ENCODE measurements at regions not wholly inside any gene's neighbourhood (a gene's known extent, or its start where the extent isn't known, plus 50 kb on each side); places are given as distances from the start of the nearest gene placed in this dataset.

- intact Hi-C loops (cut with DNase I; ENCODE audit: low total_unique reads): no loop called here
Measured at GRCh38 chr13:70732611-70733010, 624.4 kb upstream of the KLHL1 start.

GRCh38 chr13:70729369-70729768 is 621.1 kb upstream of the KLHL1 start:
- intact Hi-C loops (cut with DNase I; ENCODE audit: low total_unique reads) (no loop called here), in situ Hi-C loops (cut with MboI; ENCODE audit: low pct_ligation_motif_present in 1 of 4, low pct_unique_long_range_greater_than_20kb in 1 of 4, low sequenced_read_pairs in 3 of 4) (no loop called here)
- 58 to 94% methylated on average over 2 of the region's 2 CpGs for WGBS, 2 donors (ENCODE audit: low coverage in 1 of 2)
- TF ChIP-seq POLR2A (IDR thresholded peaks at IDR 0.05): no peak
- no peak for TF ChIP-seq EP300 (IDR thresholded peaks at IDR 0.05; ENCODE audit: low read depth)
- TF ChIP-seq POLR2AphosphoS5 (IDR thresholded peaks at IDR 0.05): no peak
- no peaks in the 10 kb centered on the region for H3K27me3 ChIP-seq
- DNase-seq: no peak
- no peaks in the 10 kb centered on the region for H3K4me1 ChIP-seq
- no peaks in the 10 kb centered on the region for H3K36me3 ChIP-seq
- no peak overlapping the region for H3K27ac ChIP-seq
- H3K4me3 ChIP-seq: no peak overlapping the region
- no peaks in the 10 kb centered on the region for H3K9me3 ChIP-seq

More at GRCh38 chr13:70732611-70733010, 624.4 kb upstream of the KLHL1 start:
- 0 to 43% methylated on average over 1 to 2 of the region's 2 CpGs for WGBS, 2 donors (ENCODE audit: low coverage in 1 of 2)
- H3K9me3 ChIP-seq: no peaks in the 10 kb centered on the region
- no peak overlapping the region for H3K4me3 ChIP-seq
- H3K27ac ChIP-seq: no peak overlapping the region
- in situ Hi-C loops (cut with MboI; ENCODE audit: low pct_ligation_motif_present in 1 of 4, low pct_unique_long_range_greater_than_20kb in 1 of 4, low sequenced_read_pairs in 3 of 4): no loop called here
- H3K4me1 ChIP-seq: no peaks in the 10 kb centered on the region
- TF ChIP-seq CTCF (IDR thresholded peaks at IDR 0.05) (no peak), POLR2A (IDR thresholded peaks at IDR 0.05) (no peak), EP300 (IDR thresholded peaks at IDR 0.05; ENCODE audit: low read depth) (no peak), POLR2AphosphoS5 (IDR thresholded peaks at IDR 0.05) (no peak)
- no peaks in the 10 kb centered on the region for H3K27me3 ChIP-seq
- no peaks in the 10 kb centered on the region for H3K36me3 ChIP-seq
- DNase-seq: no peak

GRCh38 chr13:70723732-70724131 is 615.5 kb upstream of the KLHL1 start:
- no peak overlapping the region for H3K4me3 ChIP-seq
- no peaks in the 10 kb centered on the region for H3K9me3 ChIP-seq
- H3K27me3 ChIP-seq: no peaks in the 10 kb centered on the region
- H3K4me1 ChIP-seq: no peaks in the 10 kb centered on the region
- no peak for DNase-seq
- H3K27ac ChIP-seq: no peak overlapping the region
- intact Hi-C loops (cut with DNase I; ENCODE audit: low total_unique reads): no loop called here
- 53 to 64% methylated on average over 1 of the region's 1 CpG for WGBS, 2 donors (ENCODE audit: low coverage in 1 of 2)
- no peaks in the 10 kb centered on the region for H3K36me3 ChIP-seq
- in situ Hi-C loops (cut with MboI; ENCODE audit: low pct_ligation_motif_present in 1 of 4, low pct_unique_long_range_greater_than_20kb in 1 of 4, low sequenced_read_pairs in 3 of 4): no loop called here
- TF ChIP-seq POLR2A (IDR thresholded peaks at IDR 0.05) (no peak), EP300 (IDR thresholded peaks at IDR 0.05; ENCODE audit: low read depth) (no peak), POLR2AphosphoS5 (IDR thresholded peaks at IDR 0.05) (no peak), CTCF (IDR thresholded peaks at IDR 0.05) (no peak)

GRCh38 chr13:70720386-70720785 is 612.1 kb upstream of the KLHL1 start:
- intact Hi-C loops (cut with DNase I; ENCODE audit: low total_unique reads): no loop called here
- H3K27me3 ChIP-seq: no peaks in the 10 kb centered on the region
- no peak for DNase-seq
- H3K36me3 ChIP-seq: no peaks in the 10 kb centered on the region
- in situ Hi-C loops (cut with MboI; ENCODE audit: low pct_ligation_motif_present in 1 of 4, low pct_unique_long_range_greater_than_20kb in 1 of 4, low sequenced_read_pairs in 3 of 4): no loop called here
- H3K4me3 ChIP-seq: no peak overlapping the region
- no peaks in the 10 kb centered on the region for H3K9me3 ChIP-seq
- WGBS, 2 donors (ENCODE audit: low coverage in 1 of 2): 14% methylated on average over 1 of the region's 1 CpG
- H3K4me1 ChIP-seq: no peaks in the 10 kb centered on the region
- no peak overlapping the region for H3K27ac ChIP-seq
- no peak for TF ChIP-seq EP300 (IDR thresholded peaks at IDR 0.05; ENCODE audit: low read depth)

GRCh38 chr13:70714993-70715392 is 606.7 kb upstream of the KLHL1 start:
- Histone ChIP-seq H3K9me3 (no peaks in the 10 kb centered on the region), H3K4me1 (no peaks in the 10 kb centered on the region), H3K27ac (no peak overlapping the region), H3K36me3 (no peaks in the 10 kb centered on the region), H3K4me3 (no peak overlapping the region), H3K27me3 (no peaks in the 10 kb centered on the region)
- WGBS, 2 donors (ENCODE audit: low coverage in 1 of 2): 48 to 100% methylated on average over 1 of the region's 1 CpG
- in situ Hi-C loops (cut with MboI; ENCODE audit: low pct_ligation_motif_present in 1 of 4, low pct_unique_long_range_greater_than_20kb in 1 of 4, low sequenced_read_pairs in 3 of 4) (no loop called here), intact Hi-C loops (cut with DNase I; ENCODE audit: low total_unique reads) (no loop called here)
- DNase-seq: no peak
- TF ChIP-seq CTCF (IDR thresholded peaks at IDR 0.05): no peak
- no peak for TF ChIP-seq EP300 (IDR thresholded peaks at IDR 0.05; ENCODE audit: low read depth)
- no peak for TF ChIP-seq POLR2AphosphoS5 (IDR thresholded peaks at IDR 0.05)
- no peak for TF ChIP-seq POLR2A (IDR thresholded peaks at IDR 0.05)
